ENCODE measurements at regions not wholly inside any gene's neighbourhood (a gene's known extent, or its start where the extent isn't known, plus 50 kb on each side); places are given as distances from the start of the nearest gene placed in this dataset.

GRCh38 chr14:101017806-101018560 lies 114.5 kb upstream of the RTL1 start:
- no peak overlapping the region for H3K4me3 ChIP-seq (ENCODE audit: low read depth, low read length)
- no peaks in the 10 kb centered on the region for H3K27me3 ChIP-seq (replicated peaks)
- no peak overlapping the region for H3K27ac ChIP-seq
- H3K36me3 ChIP-seq (replicated peaks) = peaks cover 18% of the 10 kb centered on the region
- no peak for TF ChIP-seq CTCF (IDR thresholded peaks at IDR 0.05; ENCODE audit: low read depth, low read length, missing control alignments)
- in situ Hi-C loops (cut with HindIII; ENCODE audit: low pct_ligation_motif_present, low sequenced_read_pairs) = no loop called here
- DNase-seq = no peak

- in situ Hi-C loops (cut with HindIII; ENCODE audit: low pct_ligation_motif_present, low sequenced_read_pairs) = no loop called here
- no peak for TF ChIP-seq CTCF (IDR thresholded peaks at IDR 0.05; ENCODE audit: low read depth, low read length, missing control alignments)
- H3K4me3 ChIP-seq (ENCODE audit: low read depth, low read length) = no peak overlapping the region
- no peak for DNase-seq
- no peaks in the 10 kb centered on the region for H3K27me3 ChIP-seq (replicated peaks)
- H3K36me3 ChIP-seq (replicated peaks) = peaks cover 25% of the 10 kb centered on the region
- no peak overlapping the region for H3K27ac ChIP-seq
Observed at GRCh38 chr14:101018561-101019290, 115.2 kb upstream of the RTL1 start.

- H3K36me3 ChIP-seq (replicated peaks) = peaks cover 34% of the 10 kb centered on the region
- no peak for TF ChIP-seq CTCF (IDR thresholded peaks at IDR 0.05; ENCODE audit: low read depth, low read length, missing control alignments)
- H3K4me3 ChIP-seq (ENCODE audit: low read depth, low read length) = no peak overlapping the region
- no peak for DNase-seq
- in situ Hi-C loops (cut with HindIII; ENCODE audit: low pct_ligation_motif_present, low sequenced_read_pairs) = no loop called here
- no peaks in the 10 kb centered on the region for H3K27me3 ChIP-seq (replicated peaks)
- no peak overlapping the region for H3K27ac ChIP-seq
Observed at GRCh38 chr14:101019541-101019940, 116.0 kb upstream of the RTL1 start.

- no peak overlapping the region for H3K27ac ChIP-seq
- no peak overlapping the region for H3K4me3 ChIP-seq (ENCODE audit: low read depth, low read length)
- no peaks in the 10 kb centered on the region for H3K27me3 ChIP-seq (replicated peaks)
- DNase-seq = no peak
- TF ChIP-seq CTCF (IDR thresholded peaks at IDR 0.05; ENCODE audit: low read depth, low read length, missing control alignments) = no peak
- in situ Hi-C loops (cut with HindIII; ENCODE audit: low pct_ligation_motif_present, low sequenced_read_pairs) = no loop called here
- H3K36me3 ChIP-seq (replicated peaks) = peaks cover 38% of the 10 kb centered on the region
Observed at GRCh38 chr14:101019990-101020710, 116.6 kb upstream of the RTL1 start.

- in situ Hi-C loops (cut with HindIII; ENCODE audit: low pct_ligation_motif_present, low sequenced_read_pairs) = no loop called here
- DNase-seq = no peak
Observed at GRCh38 chr14:101020834-101021370, 117.4 kb upstream of the RTL1 start.

More at GRCh38 chr14:101020834-101021370, 117.4 kb upstream of the RTL1 start:
- Histone ChIP-seq H3K27me3 (replicated peaks) (no peaks in the 10 kb centered on the region), H3K4me3 (ENCODE audit: low read depth, low read length) (no peak overlapping the region), H3K27ac (no peak overlapping the region), H3K36me3 (replicated peaks) (peaks cover 41% of the 10 kb centered on the region)
- no peak for TF ChIP-seq CTCF (IDR thresholded peaks at IDR 0.05; ENCODE audit: low read depth, low read length, missing control alignments)

Measured in brain microvascular endothelial cell (primary cell).